AML-193 (cell line): ENCODE measurements at regions not wholly inside any gene's neighbourhood (a gene's known extent, or its start where the extent isn't known, plus 50 kb on each side); places are given as distances from the start of the nearest gene placed in this dataset.

Experiments used
- DNase-seq, 2 experiments: peaks; one replicate each; lab custom pipeline; 2025; lab: John Stamatoyannopoulos, UW

DNA sequence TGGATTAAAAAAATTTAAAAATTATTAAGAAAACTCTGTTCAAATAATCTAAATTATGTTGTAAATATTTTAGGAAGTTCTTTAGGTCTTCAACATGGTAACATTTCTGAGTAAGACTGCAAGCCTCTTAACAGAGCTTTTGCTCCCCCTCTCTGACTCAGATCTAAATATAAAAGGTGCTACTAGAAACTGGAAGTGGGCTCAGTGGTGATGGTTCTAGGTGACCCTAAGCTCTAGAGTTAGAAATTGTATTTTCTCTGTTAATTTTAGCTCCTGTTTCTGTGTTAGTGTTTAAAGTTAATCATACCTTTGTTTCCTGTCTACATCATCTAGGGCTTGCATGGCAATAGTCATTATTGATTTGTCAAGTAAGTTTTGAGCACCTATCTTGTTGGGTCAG, 159.9 kb upstream of the MEIS2 start:
- DNase-seq, result no peak

DNA sequence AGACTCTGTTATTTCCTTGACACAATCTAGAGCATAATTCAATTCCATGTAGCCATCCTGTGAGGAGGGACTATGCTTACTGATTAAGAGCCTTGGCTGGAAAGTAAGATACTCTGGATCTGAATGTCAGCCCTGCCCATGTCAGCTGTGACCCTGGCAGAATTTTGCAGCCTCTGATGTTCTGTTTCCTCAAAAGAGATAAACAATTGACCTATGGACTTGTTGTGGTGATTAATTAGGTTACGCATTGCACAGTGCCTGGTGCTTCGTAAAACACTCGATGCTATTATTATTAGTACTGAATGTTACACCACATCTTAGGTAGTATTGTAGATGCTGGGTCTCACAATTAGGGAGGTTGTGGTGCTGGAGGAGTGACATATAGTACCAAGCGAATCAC, 161.3 kb upstream of the MEIS2 start:
- DNase-seq, result no peak

GRCh38 chr15:37262922-37263608, 162.7 kb upstream of the MEIS2 start:
- no peak for DNase-seq

DNA sequence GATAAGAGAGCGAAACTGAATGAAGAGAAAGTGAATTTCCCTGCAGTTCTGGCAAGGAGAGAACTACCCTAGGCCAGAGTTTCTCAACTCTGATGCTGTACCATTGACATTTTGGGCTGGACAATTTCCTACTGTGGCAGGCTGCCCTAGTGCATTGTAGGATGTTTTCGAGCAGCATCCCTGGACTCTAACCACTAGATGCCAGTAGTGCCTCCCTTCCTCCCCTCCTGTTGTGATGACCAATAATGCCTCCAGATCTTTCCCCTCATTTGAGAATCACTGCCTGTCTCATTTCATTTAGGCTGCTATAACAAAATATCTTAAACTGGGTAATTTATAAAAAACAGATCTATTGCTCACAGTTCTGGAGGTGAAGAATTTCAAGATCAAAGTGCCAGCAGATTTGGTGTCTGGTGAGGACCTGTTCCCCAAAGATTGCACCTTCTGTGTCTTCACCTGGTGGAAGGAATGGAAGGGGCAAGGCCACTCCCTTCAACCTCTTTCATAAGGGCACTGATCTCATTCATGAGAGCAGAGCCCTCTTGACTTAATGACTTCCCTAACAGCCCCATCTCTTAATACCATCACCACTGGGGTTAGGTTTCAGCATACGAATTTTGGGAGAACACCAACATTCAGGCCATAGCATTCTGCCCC, 188.9 kb upstream of the MEIS2 start:
- peak in 1 of 2 experiments; percentile 7 for DNase-seq

- no peak for DNase-seq
These were observed 191.6 kb upstream of the MEIS2 start for GRCh38 chr15:37291920-37292319.

DNA sequence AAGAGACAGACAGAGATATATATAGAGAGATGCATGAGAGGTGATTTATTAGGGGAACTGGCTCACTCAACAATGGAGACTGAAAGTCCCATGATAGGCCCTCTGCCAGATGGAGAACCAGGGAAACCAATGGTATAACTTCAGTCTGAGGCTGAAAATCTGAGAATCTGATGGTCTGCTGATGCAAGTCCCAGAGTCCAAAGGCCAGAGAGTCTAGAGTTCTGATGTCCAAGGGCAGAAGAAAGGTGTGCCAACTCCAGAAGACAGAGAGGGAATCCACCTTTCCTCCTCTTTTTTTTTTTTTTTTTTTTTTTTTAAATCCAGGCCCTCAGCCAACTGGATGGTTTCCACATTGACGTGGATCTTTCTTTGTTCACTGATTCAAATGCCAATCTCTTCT, 197.9 kb upstream of the MEIS2 start:
- DNase-seq, result no peak

DNA sequence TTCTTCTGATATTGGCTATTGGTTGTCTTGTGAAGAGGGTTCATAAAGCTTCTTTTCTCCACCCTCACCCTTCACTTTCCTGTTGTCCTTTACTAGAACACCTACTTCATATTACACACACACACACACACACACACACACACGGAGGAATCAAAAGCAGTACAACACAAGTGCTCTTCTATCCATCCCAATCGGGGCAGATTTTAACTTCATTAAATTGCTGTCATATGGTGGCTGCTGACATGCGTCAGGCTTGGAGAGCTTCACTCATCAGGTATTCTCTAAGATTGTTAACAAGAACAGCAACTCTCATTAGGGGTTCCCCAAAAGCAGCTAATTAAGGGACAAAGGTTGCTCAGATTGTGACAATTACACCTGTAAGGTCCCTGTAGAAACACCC, 239.1 kb upstream of the MEIS2 start:
- no peak for DNase-seq

GRCh38 chr15:37339856-37340255, 239.5 kb upstream of the MEIS2 start:
- DNase-seq, result no peak

DNA sequence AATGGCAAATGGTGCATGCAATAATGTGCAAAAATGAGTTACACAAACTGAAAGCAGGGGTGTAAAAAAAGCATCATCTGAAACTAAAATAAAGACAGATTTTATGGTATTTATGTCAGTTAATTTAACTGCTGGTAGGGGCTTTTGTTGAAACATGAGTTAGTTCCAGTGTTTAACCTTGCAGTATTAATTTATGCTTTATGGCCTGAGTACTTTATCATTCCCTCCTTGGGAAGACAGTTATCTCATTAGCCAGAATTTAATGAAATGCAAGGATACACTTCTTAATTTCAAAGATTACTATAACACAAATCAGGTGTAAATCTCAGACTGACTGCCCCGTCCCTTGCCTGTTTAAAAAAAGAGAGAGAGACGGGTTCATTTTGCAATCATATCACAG, 240.1 kb upstream of the MEIS2 start:
- no peak for DNase-seq

- no peak for DNase-seq
These were observed 258.9 kb upstream of the MEIS2 start for GRCh38 chr15:37359101-37359892.

GRCh38 chr15:37359893-37360290, 259.5 kb upstream of the MEIS2 start:
- DNase-seq, result no peak

- DNase-seq, result no peak
These were observed 260.4 kb upstream of the MEIS2 start for GRCh38 chr15:37360724-37361123.

DNA sequence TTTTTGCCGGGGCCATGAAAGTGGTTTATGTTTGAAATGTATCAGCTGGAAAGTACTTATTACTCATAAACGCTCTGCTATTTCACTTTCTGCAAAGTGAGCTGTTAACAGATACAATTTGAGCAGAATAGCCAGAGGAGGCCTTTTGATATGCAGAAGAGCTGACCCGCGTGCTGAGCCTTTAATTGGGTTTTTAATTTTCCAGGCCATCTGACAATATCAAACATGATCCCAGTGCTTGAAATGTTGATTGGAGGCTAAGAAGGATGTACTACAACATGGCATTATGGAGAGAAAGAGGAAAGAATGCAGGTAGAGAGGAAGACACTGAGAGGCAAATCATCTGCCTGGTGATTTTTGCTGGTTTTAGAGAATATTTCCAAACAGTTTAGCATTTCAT, 261.3 kb upstream of the MEIS2 start:
- DNase-seq, result no peak

DNA sequence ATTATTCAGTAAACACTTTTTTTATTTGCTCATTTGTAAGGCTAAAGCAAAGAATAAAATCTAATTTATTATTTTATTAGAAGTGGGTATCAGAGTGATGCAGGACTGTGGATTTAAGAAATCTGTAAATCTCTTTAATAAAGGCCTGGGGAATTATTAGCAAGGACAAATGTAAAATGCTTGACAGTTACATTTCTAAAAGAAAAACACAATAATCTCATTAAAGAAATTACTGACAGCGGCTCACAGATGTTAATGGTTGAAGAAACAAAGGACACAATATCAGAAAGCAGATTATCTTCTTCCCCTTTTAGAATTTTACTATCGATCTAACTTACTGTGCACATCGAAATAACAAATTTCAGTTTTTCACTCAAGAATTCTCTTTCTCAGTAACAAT, 262.1 kb upstream of the MEIS2 start:
- no peak for DNase-seq

DNA sequence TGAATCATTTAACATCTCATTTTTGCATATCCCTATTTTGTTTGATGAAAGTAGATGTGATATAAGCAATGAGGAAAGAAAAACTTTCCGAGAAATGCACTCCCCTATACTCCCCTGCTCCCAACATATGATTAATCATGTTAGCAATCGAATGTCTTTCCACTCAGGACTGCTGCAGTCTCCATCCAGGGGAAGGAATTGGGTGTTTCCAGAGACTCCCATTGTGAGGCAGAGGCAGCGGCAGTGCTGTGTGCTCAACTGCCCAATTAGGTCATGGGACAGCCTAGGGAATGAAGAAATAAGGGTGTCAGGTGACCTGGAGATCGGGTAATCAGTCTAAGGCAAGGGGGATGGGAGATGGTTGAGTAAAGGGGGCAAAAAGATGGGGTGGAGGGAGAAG, 268.6 kb upstream of the MEIS2 start:
- DNase-seq, result no peak

DNA sequence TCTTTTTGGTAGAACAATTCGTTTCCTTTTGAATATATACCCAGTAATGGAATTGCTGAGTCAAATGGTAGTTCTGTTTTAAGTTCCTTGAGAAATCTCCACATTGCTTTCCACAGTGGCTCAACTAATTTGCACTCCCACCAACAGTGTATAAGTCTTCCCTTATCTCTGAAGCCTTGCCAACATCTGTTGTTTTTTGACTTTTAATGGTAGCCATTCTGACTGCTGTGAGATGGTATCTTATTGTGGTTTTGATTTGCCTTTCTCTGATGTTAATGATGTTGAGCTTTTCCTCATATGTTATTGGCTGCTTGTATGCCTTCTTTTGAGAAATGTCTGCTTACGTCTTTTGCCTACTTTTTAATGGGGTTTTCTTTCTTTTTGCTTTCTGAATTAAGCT, 270.6 kb upstream of the MEIS2 start:
- DNase-seq, result no peak

GRCh38 chr15:37372064-37372463, 271.7 kb upstream of the MEIS2 start:
- no peak for DNase-seq

DNA sequence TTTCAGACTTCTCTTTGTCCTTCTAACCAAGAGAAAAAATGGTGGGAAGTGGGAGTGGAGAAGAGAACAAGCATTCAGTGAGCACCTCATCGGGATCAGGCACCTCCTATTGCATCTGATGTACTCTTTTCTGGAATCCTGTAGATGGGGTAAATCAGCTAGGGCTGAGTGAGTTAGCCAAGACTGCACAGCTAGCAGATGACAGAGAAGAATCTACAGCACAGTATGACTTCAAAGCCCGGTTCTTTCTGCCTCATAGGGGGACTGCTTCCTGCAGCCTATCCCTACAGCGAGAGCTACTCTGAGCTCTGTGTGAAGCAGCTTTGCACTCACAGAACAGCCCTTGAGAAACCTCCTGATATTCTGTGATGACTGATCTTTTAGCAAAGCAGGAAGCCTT, 275.2 kb upstream of the MEIS2 start:
- DNase-seq, result no peak

- DNase-seq, result no peak
These were observed 277.1 kb upstream of the MEIS2 start for GRCh38 chr15:37377428-37377827.

- no peak for DNase-seq
These were observed 294.2 kb upstream of the MEIS2 start for GRCh38 chr15:37394402-37395099.

DNA sequence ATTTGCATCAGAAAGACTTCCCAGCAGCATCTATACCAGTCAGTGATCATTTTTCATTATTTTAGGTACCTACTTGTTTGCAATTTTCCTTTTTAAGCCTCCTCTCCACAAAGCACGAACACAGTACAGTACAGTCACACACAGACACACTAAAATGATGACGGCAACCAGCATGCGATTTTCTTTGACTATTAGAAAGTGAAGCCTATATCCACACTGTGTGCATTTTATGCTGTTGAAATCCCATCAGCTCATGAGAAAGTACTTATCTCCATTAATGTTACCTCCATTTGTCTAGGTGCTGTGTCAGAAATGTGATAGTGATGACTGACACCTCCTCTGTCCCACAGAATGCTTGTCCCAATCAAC, 294.7 kb upstream of the MEIS2 start:
- DNase-seq, result no peak

- DNase-seq, result no peak
These were observed 297.1 kb upstream of the MEIS2 start for GRCh38 chr15:37397266-37398022.
